ENCODE measurements at regions not wholly inside any gene's neighbourhood (a gene's known extent, or its start where the extent isn't known, plus 50 kb on each side); places are given as distances from the start of the nearest gene placed in this dataset.

- Histone ChIP-seq H3K27me3 (ENCODE audit: control insufficient read depth in 3 of 3, insufficient read depth in 3 of 3, low read length in 3 of 3) (no peaks in the 10 kb centered on the region), H3K36me3 (ENCODE audit: control insufficient read depth in 3 of 3, insufficient read depth in 3 of 3, low read length in 3 of 3) (no peaks in the 10 kb centered on the region), H3K9ac (ENCODE audit: low read depth in 1 of 3, low read length in 3 of 3) (no peak overlapping the region), H3K4me1 (ENCODE audit: control insufficient read depth in 3 of 3, insufficient read depth in 3 of 3, low read length in 3 of 3) (peaks cover 13 to 17% (median 16%) of the 10 kb centered on the region in 3 donors), H3K9me3 (ENCODE audit: control insufficient read depth in 3 of 3, low read length in 3 of 3) (no peaks in the 10 kb centered on the region), H3K4me3 (ENCODE audit: low read length in 3 of 3) (no peak overlapping the region), H3K27ac (ENCODE audit: low read depth, low read length) (no peak overlapping the region)
These were observed 221.3 kb downstream of the PIK3R1 start for GRCh38 chr5:68436686-68437520.

- H3K4me1 ChIP-seq (ENCODE audit: control insufficient read depth in 3 of 3, insufficient read depth in 3 of 3, low read length in 3 of 3) = peaks cover 7 to 8% (median 8%) of the 10 kb centered on the region in 3 donors
- H3K27ac ChIP-seq (ENCODE audit: low read depth, low read length) = no peak overlapping the region
- no peak overlapping the region for H3K4me3 ChIP-seq (ENCODE audit: low read length in 3 of 3)
- H3K36me3 ChIP-seq (ENCODE audit: control insufficient read depth in 3 of 3, insufficient read depth in 3 of 3, low read length in 3 of 3) = no peaks in the 10 kb centered on the region
- no peaks in the 10 kb centered on the region for H3K9me3 ChIP-seq (ENCODE audit: control insufficient read depth in 3 of 3, low read length in 3 of 3)
- H3K27me3 ChIP-seq (ENCODE audit: control insufficient read depth in 3 of 3, insufficient read depth in 3 of 3, low read length in 3 of 3) = no peaks in the 10 kb centered on the region
- no peak overlapping the region for H3K9ac ChIP-seq (ENCODE audit: low read depth in 1 of 3, low read length in 3 of 3)
These were observed 223.3 kb downstream of the PIK3R1 start for GRCh38 chr5:68438876-68439275.

GRCh38 chr5:68440245-68440644 lies 224.7 kb downstream of the PIK3R1 start:
- Histone ChIP-seq H3K4me3 (ENCODE audit: low read length in 3 of 3) (no peak overlapping the region), H3K36me3 (ENCODE audit: control insufficient read depth in 3 of 3, insufficient read depth in 3 of 3, low read length in 3 of 3) (no peaks in the 10 kb centered on the region), H3K4me1 (ENCODE audit: control insufficient read depth in 3 of 3, insufficient read depth in 3 of 3, low read length in 3 of 3) (peaks cover 0 to 6% (median 0%) of the 10 kb centered on the region in 3 donors), H3K9ac (ENCODE audit: low read depth in 1 of 3, low read length in 3 of 3) (no peak overlapping the region), H3K27me3 (ENCODE audit: control insufficient read depth in 3 of 3, insufficient read depth in 3 of 3, low read length in 3 of 3) (no peaks in the 10 kb centered on the region), H3K9me3 (ENCODE audit: control insufficient read depth in 3 of 3, low read length in 3 of 3) (no peaks in the 10 kb centered on the region), H3K27ac (ENCODE audit: low read depth, low read length) (no peak overlapping the region)

DNA sequence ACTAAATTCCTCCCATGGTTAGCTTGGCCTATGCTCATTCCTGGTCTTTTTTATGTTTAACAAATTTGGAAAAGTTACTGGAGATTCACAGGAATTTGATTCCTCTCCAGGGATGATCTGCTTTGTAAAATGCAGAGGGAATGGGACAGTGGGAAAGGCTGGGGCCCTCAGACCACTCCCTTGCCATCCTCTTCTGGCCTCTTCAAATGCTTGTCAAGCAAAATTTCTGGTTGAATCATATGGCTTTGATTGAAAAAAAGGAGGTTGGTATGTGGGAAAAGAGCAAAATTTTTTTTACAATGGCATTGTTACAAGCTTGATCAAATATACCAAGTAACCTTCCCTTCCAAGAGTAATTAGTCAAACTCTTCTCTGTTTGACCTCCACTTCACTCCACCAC lies 225.1 kb downstream of the PIK3R1 start:
- Histone ChIP-seq H3K9ac (ENCODE audit: low read depth in 1 of 3, low read length in 3 of 3) (no peak overlapping the region), H3K36me3 (ENCODE audit: control insufficient read depth in 3 of 3, insufficient read depth in 3 of 3, low read length in 3 of 3) (no peaks in the 10 kb centered on the region), H3K4me1 (ENCODE audit: control insufficient read depth in 3 of 3, insufficient read depth in 3 of 3, low read length in 3 of 3) (peaks cover 0 to 6% (median 0%) of the 10 kb centered on the region in 3 donors), H3K27ac (ENCODE audit: low read depth, low read length) (no peak overlapping the region), H3K9me3 (ENCODE audit: control insufficient read depth in 3 of 3, low read length in 3 of 3) (no peaks in the 10 kb centered on the region), H3K27me3 (ENCODE audit: control insufficient read depth in 3 of 3, insufficient read depth in 3 of 3, low read length in 3 of 3) (no peaks in the 10 kb centered on the region), H3K4me3 (ENCODE audit: low read length in 3 of 3) (no peak overlapping the region)

DNA sequence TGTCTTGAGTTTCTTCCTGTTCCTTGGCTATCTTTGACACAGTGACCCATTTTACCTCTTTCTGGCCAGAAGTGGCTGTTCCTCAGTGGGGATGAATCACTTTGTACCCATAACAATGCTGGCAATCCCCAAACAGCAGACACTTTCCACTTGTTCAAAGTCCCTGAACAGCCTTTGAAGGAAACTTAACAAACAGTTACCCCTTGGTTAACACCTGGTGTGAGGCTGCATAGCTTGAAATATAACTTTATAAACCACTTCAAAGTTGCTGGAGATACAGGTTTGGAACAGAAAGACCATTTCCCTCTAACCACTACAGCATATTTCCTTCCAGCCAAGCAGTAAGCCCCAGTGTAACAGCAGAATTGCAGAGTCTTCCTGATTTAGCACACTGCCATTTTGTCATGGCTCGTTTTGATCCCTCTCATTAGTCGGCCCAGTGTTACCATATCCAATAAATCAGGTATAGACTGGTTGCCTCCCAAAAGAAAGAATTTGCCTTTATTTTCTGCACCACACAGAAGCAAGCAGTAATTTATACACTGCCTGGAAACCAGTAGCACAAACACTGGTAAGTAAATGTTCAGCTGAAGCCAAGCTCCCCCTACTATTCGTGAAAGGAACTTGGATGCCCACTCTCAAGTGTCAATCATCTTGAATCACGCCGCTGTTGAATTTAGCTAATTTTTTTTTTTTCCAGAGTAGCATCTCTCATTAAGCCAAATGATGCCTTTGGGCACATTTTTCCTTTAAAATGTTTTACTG lies 225.9 kb downstream of the PIK3R1 start:
- no peak overlapping the region for H3K4me3 ChIP-seq (ENCODE audit: low read length in 3 of 3)
- no peak overlapping the region for H3K9ac ChIP-seq (ENCODE audit: low read depth in 1 of 3, low read length in 3 of 3)
- H3K27ac ChIP-seq (ENCODE audit: low read depth, low read length) = no peak overlapping the region
- peaks cover 0 to 6% (median 3%) of the 10 kb centered on the region in 3 donors for H3K4me1 ChIP-seq (ENCODE audit: control insufficient read depth in 3 of 3, insufficient read depth in 3 of 3, low read length in 3 of 3)
- no peaks in the 10 kb centered on the region for H3K36me3 ChIP-seq (ENCODE audit: control insufficient read depth in 3 of 3, insufficient read depth in 3 of 3, low read length in 3 of 3)
- no peaks in the 10 kb centered on the region for H3K27me3 ChIP-seq (ENCODE audit: control insufficient read depth in 3 of 3, insufficient read depth in 3 of 3, low read length in 3 of 3)
- H3K9me3 ChIP-seq (ENCODE audit: control insufficient read depth in 3 of 3, low read length in 3 of 3) = no peaks in the 10 kb centered on the region

- peaks cover 0 to 6% (median 3%) of the 10 kb centered on the region in 3 donors for H3K4me1 ChIP-seq (ENCODE audit: control insufficient read depth in 3 of 3, insufficient read depth in 3 of 3, low read length in 3 of 3)
These were observed 227.5 kb downstream of the PIK3R1 start for GRCh38 chr5:68443091-68443490.

GRCh38 chr5:68444048-68444447 lies 228.5 kb downstream of the PIK3R1 start:
- Histone ChIP-seq H3K4me3 (ENCODE audit: low read length in 3 of 3) (no peak overlapping the region), H3K9me3 (ENCODE audit: control insufficient read depth in 3 of 3, low read length in 3 of 3) (no peaks in the 10 kb centered on the region), H3K27ac (ENCODE audit: low read depth, low read length) (no peak overlapping the region), H3K9ac (ENCODE audit: low read depth in 1 of 3, low read length in 3 of 3) (no peak overlapping the region), H3K4me1 (ENCODE audit: control insufficient read depth in 3 of 3, insufficient read depth in 3 of 3, low read length in 3 of 3) (peaks cover 3 to 7% (median 3%) of the 10 kb centered on the region in 3 donors), H3K36me3 (ENCODE audit: control insufficient read depth in 3 of 3, insufficient read depth in 3 of 3, low read length in 3 of 3) (no peaks in the 10 kb centered on the region), H3K27me3 (ENCODE audit: control insufficient read depth in 3 of 3, insufficient read depth in 3 of 3, low read length in 3 of 3) (no peaks in the 10 kb centered on the region)

More at GRCh38 chr5:68443091-68443490, 227.5 kb downstream of the PIK3R1 start:
- no peak overlapping the region for H3K4me3 ChIP-seq (ENCODE audit: low read length in 3 of 3)
- no peak overlapping the region for H3K27ac ChIP-seq (ENCODE audit: low read depth, low read length)
- no peaks in the 10 kb centered on the region for H3K9me3 ChIP-seq (ENCODE audit: control insufficient read depth in 3 of 3, low read length in 3 of 3)
- H3K36me3 ChIP-seq (ENCODE audit: control insufficient read depth in 3 of 3, insufficient read depth in 3 of 3, low read length in 3 of 3) = no peaks in the 10 kb centered on the region
- H3K27me3 ChIP-seq (ENCODE audit: control insufficient read depth in 3 of 3, insufficient read depth in 3 of 3, low read length in 3 of 3) = no peaks in the 10 kb centered on the region
- no peak overlapping the region for H3K9ac ChIP-seq (ENCODE audit: low read depth in 1 of 3, low read length in 3 of 3)

DNA sequence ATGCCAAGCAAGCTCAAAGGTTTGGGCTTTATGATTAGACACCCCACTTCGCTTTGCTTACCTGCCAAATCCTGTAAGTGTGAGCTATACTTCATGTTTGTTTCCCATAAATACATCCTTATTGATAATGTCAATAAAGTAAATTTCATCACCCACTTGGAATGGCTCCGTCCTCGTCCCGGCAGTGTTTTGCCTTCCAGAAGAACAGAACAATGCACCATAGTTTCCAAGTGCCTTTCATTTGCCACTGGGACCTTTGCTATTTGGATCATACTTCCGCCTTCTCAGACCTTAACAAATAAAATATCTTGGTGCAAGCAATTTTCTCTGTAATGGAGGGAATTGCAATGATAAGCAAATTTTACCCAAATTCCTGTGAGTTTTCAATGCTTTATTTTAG lies 229.3 kb downstream of the PIK3R1 start:
- Histone ChIP-seq H3K27me3 (ENCODE audit: control insufficient read depth in 3 of 3, insufficient read depth in 3 of 3, low read length in 3 of 3) (no peaks in the 10 kb centered on the region), H3K4me3 (ENCODE audit: low read length in 3 of 3) (no peak overlapping the region), H3K27ac (ENCODE audit: low read depth, low read length) (peak overlapping the region; percentile 27), H3K9me3 (ENCODE audit: control insufficient read depth in 3 of 3, low read length in 3 of 3) (no peaks in the 10 kb centered on the region), H3K9ac (ENCODE audit: low read depth in 1 of 3, low read length in 3 of 3) (no peak overlapping the region), H3K36me3 (ENCODE audit: control insufficient read depth in 3 of 3, insufficient read depth in 3 of 3, low read length in 3 of 3) (no peaks in the 10 kb centered on the region), H3K4me1 (ENCODE audit: control insufficient read depth in 3 of 3, insufficient read depth in 3 of 3, low read length in 3 of 3) (peaks cover 3 to 9% (median 5%) of the 10 kb centered on the region in 3 donors)

DNA sequence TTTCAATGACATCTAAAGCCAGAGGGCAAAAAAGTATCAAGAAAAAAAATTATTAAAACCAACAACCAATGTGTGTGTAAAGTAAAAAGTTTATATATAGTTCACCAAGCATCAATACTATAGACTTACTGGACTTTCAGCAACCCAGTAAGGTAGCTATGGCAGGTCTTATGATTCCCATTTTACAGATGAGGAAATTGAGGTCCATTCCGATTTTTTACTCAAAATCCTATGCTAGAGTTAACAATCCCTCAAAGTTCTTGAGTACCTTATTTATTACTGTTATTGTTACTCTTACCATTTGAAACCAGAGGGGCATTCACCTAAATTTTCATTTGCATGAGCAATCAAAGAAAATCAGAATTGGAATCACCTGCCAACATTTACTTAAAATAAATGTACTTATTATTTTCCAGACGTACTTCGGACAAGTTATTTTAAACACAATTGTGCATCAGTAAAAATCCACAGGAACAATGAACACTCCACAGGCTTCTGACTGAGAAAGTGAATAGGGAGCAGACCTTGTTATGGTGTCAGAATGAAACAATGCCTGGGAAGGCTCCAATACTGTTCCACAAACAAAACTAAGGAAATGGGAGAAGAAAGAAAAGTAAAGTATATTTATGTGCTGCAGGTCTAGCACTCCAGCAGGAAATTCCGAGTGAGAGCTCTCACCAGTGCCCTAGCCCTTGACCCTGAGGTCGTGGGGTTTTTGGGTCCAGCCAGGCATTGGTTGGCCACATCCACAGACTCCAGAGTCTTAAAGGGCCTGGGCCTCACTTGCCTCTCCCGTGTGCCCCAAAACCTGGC lies 229.9 kb downstream of the PIK3R1 start:
- Histone ChIP-seq H3K9ac (ENCODE audit: low read depth in 1 of 3, low read length in 3 of 3) (no peak overlapping the region), H3K36me3 (ENCODE audit: control insufficient read depth in 3 of 3, insufficient read depth in 3 of 3, low read length in 3 of 3) (no peaks in the 10 kb centered on the region), H3K27ac (ENCODE audit: low read depth, low read length) (no peak overlapping the region), H3K27me3 (ENCODE audit: control insufficient read depth in 3 of 3, insufficient read depth in 3 of 3, low read length in 3 of 3) (no peaks in the 10 kb centered on the region), H3K4me1 (ENCODE audit: control insufficient read depth in 3 of 3, insufficient read depth in 3 of 3, low read length in 3 of 3) (peaks cover 3 to 13% (median 12%) of the 10 kb centered on the region in 3 donors), H3K9me3 (ENCODE audit: control insufficient read depth in 3 of 3, low read length in 3 of 3) (no peaks in the 10 kb centered on the region), H3K4me3 (ENCODE audit: low read length in 3 of 3) (no peak overlapping the region)

Data from skeletal muscle tissue (tissue), 3 donors.